ENCODE measurements at regions not wholly inside any gene's neighbourhood (a gene's known extent, or its start where the extent isn't known, plus 50 kb on each side); places are given as distances from the start of the nearest gene placed in this dataset.

GRCh38 chr11:116225784-116226585 lies 546.8 kb downstream of the BUD13 start:
- TF ChIP-seq YY1 (IDR thresholded peaks at IDR 0.05; ENCODE audit: low read depth) (no peak), REST (IDR thresholded peaks at IDR 0.05; ENCODE audit: low read depth) (no peak), CREB1 (IDR thresholded peaks at IDR 0.05; ENCODE audit: low read depth) (no peak), TAF1 (IDR thresholded peaks at IDR 0.05; ENCODE audit: low read depth) (no peak), EP300 (IDR thresholded peaks at IDR 0.05; ENCODE audit: borderline replicate concordance) (no peak), CEBPB (IDR thresholded peaks at IDR 0.05) (no peak)

Measured in Ishikawa (cell line).